ENCODE measurements at regions not wholly inside any gene's neighbourhood (a gene's known extent, or its start where the extent isn't known, plus 50 kb on each side); places are given as distances from the start of the nearest gene placed in this dataset.

DNA sequence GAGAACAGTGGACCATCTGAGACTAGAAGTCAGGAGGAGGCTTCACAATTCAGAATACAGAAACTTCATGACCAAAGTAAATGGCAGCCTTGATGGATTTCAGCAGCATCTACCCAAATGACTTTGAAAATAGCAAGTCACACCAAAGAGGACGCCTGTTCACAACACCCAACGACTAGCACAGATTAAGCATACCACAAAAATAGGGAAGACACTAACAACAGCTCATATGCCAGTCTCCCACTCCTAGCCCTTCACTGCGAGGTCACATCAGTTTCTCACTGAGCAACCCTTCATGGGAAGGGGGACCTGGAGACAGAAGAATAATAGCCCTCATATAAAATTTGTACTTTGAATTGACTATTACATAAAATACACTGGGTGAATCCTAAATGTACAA lies 228.4 kb upstream of the SLC39A10 start:
- no peaks in the 10 kb centered on the region for H3K9me3 ChIP-seq (ENCODE audit: low read length)
- intact Hi-C loops (cut with micrococcal nuclease; ENCODE audit: unreplicated experiment), result no loop called here
- H3K27ac ChIP-seq (ENCODE audit: extremely low read length, insufficient read depth, low read length), result no peak overlapping the region
- ChIA-PET CTCF (ENCODE audit: low intra/inter-chr PET ratio, low total read pairs) (no interaction called here), POLR2A (no interaction called here)
- H3K36me3 ChIP-seq (replicated peaks in 1 of 2; ENCODE audit: control insufficient read depth in 1 of 2, insufficient read depth in 2 of 2, low read length in 2 of 2), result no peaks in the 10 kb centered on the region
- no peak overlapping the region for H3K4me3 ChIP-seq (replicated peaks in 1 of 3; ENCODE audit: insufficient read depth in 1 of 3, low read depth in 2 of 3, low read length in 3 of 3)
- H3K79me2 ChIP-seq (ENCODE audit: insufficient read depth, low read length), result no peaks in the 10 kb centered on the region
- 0% methylated on average over 3 of the region's 3 CpGs for WGBS (ENCODE audit: low lambda C conversion rate)
- DNase-seq (ENCODE audit: low spot score) (no peak), ATAC-seq (no peak), FAIRE-seq (no peak)
- no peak overlapping the region for H2AFZ ChIP-seq (ENCODE audit: low read length)
- H3K9ac ChIP-seq (ENCODE audit: insufficient read depth, low read depth, low read length), result no peak overlapping the region
- no peaks in the 10 kb centered on the region for H3K4me1 ChIP-seq (ENCODE audit: insufficient read depth, low read length)
- no peaks in the 10 kb centered on the region for H3K27me3 ChIP-seq (ENCODE audit: control insufficient read depth in 1 of 2, insufficient read depth in 2 of 2, low read length in 2 of 2)
- no peaks in the 10 kb centered on the region for H4K20me1 ChIP-seq (ENCODE audit: insufficient read depth, low read length)
- no TSS peak for BruUV-seq (replicated peaks)
- in situ Hi-C loops (cut with HindIII; ENCODE audit: extremely low pct_ligation_motif_present, low pct_unique_long_range_greater_than_20kb), result no loop called here
- H3K4me2 ChIP-seq (ENCODE audit: low read depth, low read length), result no peak overlapping the region
- TF ChIP-seq, protein P1, sequence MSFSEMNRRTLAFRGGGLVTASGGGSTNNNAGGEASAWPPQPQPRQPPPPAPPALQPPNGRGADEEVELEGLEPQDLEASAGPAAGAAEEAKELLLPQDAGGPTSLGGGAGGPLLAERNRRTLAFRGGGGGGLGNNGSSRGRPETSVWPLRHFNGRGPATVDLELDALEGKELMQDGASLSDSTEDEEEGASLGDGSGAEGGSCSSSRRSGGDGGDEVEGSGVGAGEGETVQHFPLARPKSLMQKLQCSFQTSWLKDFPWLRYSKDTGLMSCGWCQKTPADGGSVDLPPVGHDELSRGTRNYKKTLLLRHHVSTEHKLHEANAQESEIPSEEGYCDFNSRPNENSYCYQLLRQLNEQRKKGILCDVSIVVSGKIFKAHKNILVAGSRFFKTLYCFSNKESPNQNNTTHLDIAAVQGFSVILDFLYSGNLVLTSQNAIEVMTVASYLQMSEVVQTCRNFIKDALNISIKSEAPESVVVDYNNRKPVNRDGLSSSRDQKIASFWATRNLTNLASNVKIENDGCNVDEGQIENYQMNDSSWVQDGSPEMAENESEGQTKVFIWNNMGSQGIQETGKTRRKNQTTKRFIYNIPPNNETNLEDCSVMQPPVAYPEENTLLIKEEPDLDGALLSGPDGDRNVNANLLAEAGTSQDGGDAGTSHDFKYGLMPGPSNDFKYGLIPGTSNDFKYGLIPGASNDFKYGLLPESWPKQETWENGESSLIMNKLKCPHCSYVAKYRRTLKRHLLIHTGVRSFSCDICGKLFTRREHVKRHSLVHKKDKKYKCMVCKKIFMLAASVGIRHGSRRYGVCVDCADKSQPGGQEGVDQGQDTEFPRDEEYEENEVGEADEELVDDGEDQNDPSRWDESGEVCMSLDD (CRISPR knock-in tag; IDR thresholded peaks at IDR 0.05; ENCODE audit: borderline replicate concordance), result no peak
- TF ChIP-seq, protein P2, sequence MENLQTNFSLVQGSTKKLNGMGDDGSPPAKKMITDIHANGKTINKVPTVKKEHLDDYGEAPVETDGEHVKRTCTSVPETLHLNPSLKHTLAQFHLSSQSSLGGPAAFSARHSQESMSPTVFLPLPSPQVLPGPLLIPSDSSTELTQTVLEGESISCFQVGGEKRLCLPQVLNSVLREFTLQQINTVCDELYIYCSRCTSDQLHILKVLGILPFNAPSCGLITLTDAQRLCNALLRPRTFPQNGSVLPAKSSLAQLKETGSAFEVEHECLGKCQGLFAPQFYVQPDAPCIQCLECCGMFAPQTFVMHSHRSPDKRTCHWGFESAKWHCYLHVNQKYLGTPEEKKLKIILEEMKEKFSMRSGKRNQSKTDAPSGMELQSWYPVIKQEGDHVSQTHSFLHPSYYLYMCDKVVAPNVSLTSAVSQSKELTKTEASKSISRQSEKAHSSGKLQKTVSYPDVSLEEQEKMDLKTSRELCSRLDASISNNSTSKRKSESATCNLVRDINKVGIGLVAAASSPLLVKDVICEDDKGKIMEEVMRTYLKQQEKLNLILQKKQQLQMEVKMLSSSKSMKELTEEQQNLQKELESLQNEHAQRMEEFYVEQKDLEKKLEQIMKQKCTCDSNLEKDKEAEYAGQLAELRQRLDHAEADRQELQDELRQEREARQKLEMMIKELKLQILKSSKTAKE (CRISPR knock-in tag; IDR thresholded peaks at IDR 0.05; ENCODE audit: borderline replicate concordance), result no peak
- TF ChIP-seq, protein P3, sequence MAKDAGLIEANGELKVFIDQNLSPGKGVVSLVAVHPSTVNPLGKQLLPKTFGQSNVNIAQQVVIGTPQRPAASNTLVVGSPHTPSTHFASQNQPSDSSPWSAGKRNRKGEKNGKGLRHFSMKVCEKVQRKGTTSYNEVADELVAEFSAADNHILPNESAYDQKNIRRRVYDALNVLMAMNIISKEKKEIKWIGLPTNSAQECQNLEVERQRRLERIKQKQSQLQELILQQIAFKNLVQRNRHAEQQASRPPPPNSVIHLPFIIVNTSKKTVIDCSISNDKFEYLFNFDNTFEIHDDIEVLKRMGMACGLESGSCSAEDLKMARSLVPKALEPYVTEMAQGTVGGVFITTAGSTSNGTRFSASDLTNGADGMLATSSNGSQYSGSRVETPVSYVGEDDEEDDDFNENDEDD (CRISPR knock-in tag; IDR thresholded peaks at IDR 0.05; ENCODE audit: borderline replicate concordance), result no peak
- TF ChIP-seq ZNF605 (CRISPR knock-in tag; IDR thresholded peaks at IDR 0.05) (no peak), ZNF83 (CRISPR knock-in tag; IDR thresholded peaks at IDR 0.05; ENCODE audit: borderline replicate concordance) (no peak), ZNF841 (CRISPR knock-in tag; IDR thresholded peaks at IDR 0.05; ENCODE audit: borderline replicate concordance) (no peak), U2AF2 (IDR thresholded peaks at IDR 0.05; ENCODE audit: low read depth, low read length) (no peak), AHR (CRISPR knock-in tag; IDR thresholded peaks at IDR 0.05) (no peak), ESRRA (CRISPR knock-in tag; IDR thresholded peaks at IDR 0.05; ENCODE audit: low read depth) (no peak), PTBP1 (IDR thresholded peaks at IDR 0.05; ENCODE audit: low read depth, low read length, poor library complexity, severe bottlenecking) (no peak), ZNF629 (CRISPR knock-in tag; conservative IDR thresholded peaks at IDR 0.05) (no peak), ZFP90 (CRISPR knock-in tag; IDR thresholded peaks at IDR 0.05; ENCODE audit: borderline replicate concordance) (no peak), ZNF138 (CRISPR knock-in tag; IDR thresholded peaks at IDR 0.05; ENCODE audit: low read depth) (no peak), MEF2D (CRISPR knock-in tag; IDR thresholded peaks at IDR 0.05) (no peak), KDM3A (CRISPR knock-in tag; IDR thresholded peaks at IDR 0.05; ENCODE audit: low read depth) (no peak)
- TF ChIP-seq, protein P4, sequence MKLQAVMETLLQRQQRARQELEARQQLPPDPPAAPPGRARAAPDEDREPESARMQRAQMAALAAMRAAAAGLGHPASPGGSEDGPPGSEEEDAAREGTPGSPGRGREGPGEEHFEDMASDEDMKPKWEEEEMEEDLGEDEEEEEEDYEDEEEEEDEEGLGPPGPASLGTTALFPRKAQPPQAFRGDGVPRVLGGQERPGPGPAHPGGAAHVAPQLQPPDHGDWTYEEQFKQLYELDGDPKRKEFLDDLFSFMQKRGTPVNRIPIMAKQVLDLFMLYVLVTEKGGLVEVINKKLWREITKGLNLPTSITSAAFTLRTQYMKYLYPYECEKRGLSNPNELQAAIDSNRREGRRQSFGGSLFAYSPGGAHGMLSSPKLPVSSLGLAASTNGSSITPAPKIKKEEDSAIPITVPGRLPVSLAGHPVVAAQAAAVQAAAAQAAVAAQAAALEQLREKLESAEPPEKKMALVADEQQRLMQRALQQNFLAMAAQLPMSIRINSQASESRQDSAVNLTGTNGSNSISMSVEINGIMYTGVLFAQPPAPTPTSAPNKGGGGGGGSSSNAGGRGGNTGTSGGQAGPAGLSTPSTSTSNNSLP (IDR thresholded peaks at IDR 0.05; ENCODE audit: low read depth, low read length), result no peak
- TF ChIP-seq, protein P5, sequence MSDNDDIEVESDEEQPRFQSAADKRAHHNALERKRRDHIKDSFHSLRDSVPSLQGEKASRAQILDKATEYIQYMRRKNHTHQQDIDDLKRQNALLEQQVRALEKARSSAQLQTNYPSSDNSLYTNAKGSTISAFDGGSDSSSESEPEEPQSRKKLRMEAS (IDR thresholded peaks at IDR 0.05), result no peak
